22Rv1 (cell line): ENCODE measurements at regions not wholly inside any gene's neighbourhood (a gene's known extent, or its start where the extent isn't known, plus 50 kb on each side); places are given as distances from the start of the nearest gene placed in this dataset.

Experiments
- H3K27ac ChIP-seq: fragments of 450-650 bp; 2 replicates; pipeline ENCODE4 v1.5.1; 2017
- ZFX ChIP-seq: fragments of 450-650 bp; IDR thresholded peaks from 2 replicates; pipeline ENCODE4 v1.6.1; 2017; ENCODE audit warnings: antibody characterized with exemption, borderline replicate concordance
- TF ChIP-seq, protein P1 (sequence below): fragments of 450-650 bp; IDR thresholded peaks from 2 replicates; pipeline ENCODE4 v1.5.1; 2017; ENCODE audit warnings: mild to moderate bottlenecking

DNA sequence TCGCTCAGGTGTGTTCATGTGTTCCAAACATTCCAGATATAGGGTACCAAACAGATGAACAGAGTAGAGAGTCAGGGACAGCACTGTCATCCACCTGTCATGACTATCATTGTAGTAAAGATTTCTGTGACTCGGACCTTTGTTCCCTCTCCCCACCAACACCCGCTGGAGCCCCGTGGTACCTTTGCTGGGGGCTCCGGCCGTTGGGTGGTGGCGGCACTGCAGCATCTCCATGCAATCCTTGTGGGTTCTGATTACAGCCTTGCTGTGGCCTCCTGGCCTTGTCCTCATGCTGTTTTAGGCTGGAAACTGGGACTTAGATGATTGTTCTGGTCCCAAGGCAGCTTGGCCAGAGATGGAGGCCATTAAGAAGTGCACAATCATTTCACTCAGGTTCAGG, 247.3 kb downstream of the SKAP2 start:
- H3K27ac ChIP-seq = no peak overlapping the region
- TF ChIP-seq ZFX = no peak
- TF ChIP-seq, protein P1, sequence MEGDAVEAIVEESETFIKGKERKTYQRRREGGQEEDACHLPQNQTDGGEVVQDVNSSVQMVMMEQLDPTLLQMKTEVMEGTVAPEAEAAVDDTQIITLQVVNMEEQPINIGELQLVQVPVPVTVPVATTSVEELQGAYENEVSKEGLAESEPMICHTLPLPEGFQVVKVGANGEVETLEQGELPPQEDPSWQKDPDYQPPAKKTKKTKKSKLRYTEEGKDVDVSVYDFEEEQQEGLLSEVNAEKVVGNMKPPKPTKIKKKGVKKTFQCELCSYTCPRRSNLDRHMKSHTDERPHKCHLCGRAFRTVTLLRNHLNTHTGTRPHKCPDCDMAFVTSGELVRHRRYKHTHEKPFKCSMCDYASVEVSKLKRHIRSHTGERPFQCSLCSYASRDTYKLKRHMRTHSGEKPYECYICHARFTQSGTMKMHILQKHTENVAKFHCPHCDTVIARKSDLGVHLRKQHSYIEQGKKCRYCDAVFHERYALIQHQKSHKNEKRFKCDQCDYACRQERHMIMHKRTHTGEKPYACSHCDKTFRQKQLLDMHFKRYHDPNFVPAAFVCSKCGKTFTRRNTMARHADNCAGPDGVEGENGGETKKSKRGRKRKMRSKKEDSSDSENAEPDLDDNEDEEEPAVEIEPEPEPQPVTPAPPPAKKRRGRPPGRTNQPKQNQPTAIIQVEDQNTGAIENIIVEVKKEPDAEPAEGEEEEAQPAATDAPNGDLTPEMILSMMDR = no peak
